GM21390 (cell line): ENCODE measurements at regions not wholly inside any gene's neighbourhood (a gene's known extent, or its start where the extent isn't known, plus 50 kb on each side); places are given as distances from the start of the nearest gene placed in this dataset.
"Not testable (repeated sequence)": the region's sequence is repeated elsewhere in the genome, so short reads cannot be mapped to it uniquely, and the experiment has no call there.

Experiments
- ATAC-seq: cut with Tn5 transposase; IDR thresholded peaks from one replicate; pipeline ENCODE4 v1.9.1; 2021; ENCODE audit not compliant: unreplicated experiment

GRCh38 chrX:117843749-117844148, 272.9 kb downstream of the KLHL13 start:
- no peak for ATAC-seq

GRCh38 chrX:117840645-117841044, 276.0 kb downstream of the KLHL13 start:
- ATAC-seq: no peak

- no peak for ATAC-seq
Measured at GRCh38 chrX:117839544-117839943, 277.1 kb downstream of the KLHL13 start.

- ATAC-seq: no peak
Measured at GRCh38 chrX:117838581-117839331, 277.9 kb downstream of the KLHL13 start.

GRCh38 chrX:117835034-117835433, 281.6 kb downstream of the KLHL13 start:
- no peak for ATAC-seq

GRCh38 chrX:117834076-117834475, 282.5 kb downstream of the KLHL13 start:
- no peak for ATAC-seq

- not testable (repeated sequence) for ATAC-seq
Measured at GRCh38 chrX:117821472-117821871, 295.1 kb downstream of the KLHL13 start.

- ATAC-seq: no peak
Measured at GRCh38 chrX:117808426-117808825, 308.2 kb downstream of the KLHL13 start.

- ATAC-seq: no peak
Measured at GRCh38 chrX:117803463-117803862, 313.1 kb downstream of the KLHL13 start.

GRCh38 chrX:117788339-117788738, 328.3 kb downstream of the KLHL13 start:
- ATAC-seq: no peak

- no peak for ATAC-seq
Measured at GRCh38 chrX:117771384-117771783, 345.2 kb downstream of the KLHL13 start.

- no peak for ATAC-seq
Measured at GRCh38 chrX:117768861-117769604, 347.6 kb downstream of the KLHL13 start.

GRCh38 chrX:117765211-117765610, 351.4 kb downstream of the KLHL13 start:
- no peak for ATAC-seq

- ATAC-seq: peak; percentile 97
Measured at GRCh38 chrX:117752745-117753144, 363.9 kb downstream of the KLHL13 start.

GRCh38 chrX:117751155-117751554, 365.5 kb downstream of the KLHL13 start:
- no peak for ATAC-seq

GRCh38 chrX:117744958-117745357, 371.7 kb downstream of the KLHL13 start:
- ATAC-seq: no peak

- no peak for ATAC-seq
Measured at GRCh38 chrX:117743469-117744251, 372.9 kb downstream of the KLHL13 start.

GRCh38 chrX:117713411-117713810, 403.2 kb downstream of the KLHL13 start:
- ATAC-seq: no peak

GRCh38 chrX:117711782-117712181, 404.8 kb downstream of the KLHL13 start:
- ATAC-seq: no peak

GRCh38 chrX:117707948-117708743, 408.5 kb downstream of the KLHL13 start:
- ATAC-seq: no peak

GRCh38 chrX:117701050-117701449, 415.6 kb downstream of the KLHL13 start:
- ATAC-seq: no peak
